ENCODE measurements at regions not wholly inside any gene's neighbourhood (a gene's known extent, or its start where the extent isn't known, plus 50 kb on each side); places are given as distances from the start of the nearest gene placed in this dataset.

- H3K27me3 ChIP-seq (ENCODE audit: insufficient read depth, low read length, poor library complexity, severe bottlenecking), result no peaks in the 10 kb centered on the region
- H3K79me2 ChIP-seq (ENCODE audit: insufficient read depth, low read length), result no peaks in the 10 kb centered on the region
- no peaks in the 10 kb centered on the region for H3K9me3 ChIP-seq (ENCODE audit: insufficient read depth, low read depth, low read length)
- no peaks in the 10 kb centered on the region for H3K9me2 ChIP-seq (replicated peaks; ENCODE audit: low read depth, low read length)
- no peaks in the 10 kb centered on the region for H3F3A ChIP-seq (ENCODE audit: low read depth)
- TF ChIP-seq EZH2phosphoT487 (IDR thresholded peaks at IDR 0.05; ENCODE audit: borderline replicate concordance) (no peak), CTCF (conservative IDR thresholded peaks at IDR 0.05; ENCODE audit: low read length) (no peak; the same call in 1 of the 2 replicates)
- no peak overlapping the region for H2AFZ ChIP-seq (ENCODE audit: low read length)
- H3K4me1 ChIP-seq (ENCODE audit: insufficient read depth, low read length, poor library complexity, severe bottlenecking), result peaks cover 9% of the 10 kb centered on the region
- H3K4me3 ChIP-seq (ENCODE audit: low read length, poor library complexity, severe bottlenecking), result no peak overlapping the region
- no peak overlapping the region for H3K9ac ChIP-seq (ENCODE audit: low read depth, low read length, poor library complexity, severe bottlenecking)
- peaks cover 49% of the 10 kb centered on the region for H3K36me3 ChIP-seq (ENCODE audit: insufficient read depth, low read length)
- H4K20me1 ChIP-seq (ENCODE audit: insufficient read depth, low read length, poor library complexity, severe bottlenecking), result no peaks in the 10 kb centered on the region
- peak overlapping the region; percentile 34 for H3K4me2 ChIP-seq (ENCODE audit: low read depth, low read length, poor library complexity, severe bottlenecking)
These were observed 192.8 kb upstream of the RGS6 start for GRCh38 chr14:71739273-71739990.

GRCh38 chr14:71741241-71741640, 191.0 kb upstream of the RGS6 start:
- H3K4me2 ChIP-seq (ENCODE audit: low read depth, low read length, poor library complexity, severe bottlenecking), result no peak overlapping the region
- H3K79me2 ChIP-seq (ENCODE audit: insufficient read depth, low read length), result no peaks in the 10 kb centered on the region
- no peaks in the 10 kb centered on the region for H3F3A ChIP-seq (ENCODE audit: low read depth)
- no peaks in the 10 kb centered on the region for H4K20me1 ChIP-seq (ENCODE audit: insufficient read depth, low read length, poor library complexity, severe bottlenecking)
- H3K4me3 ChIP-seq (ENCODE audit: low read length, poor library complexity, severe bottlenecking), result no peak overlapping the region
- TF ChIP-seq EZH2phosphoT487 (IDR thresholded peaks at IDR 0.05; ENCODE audit: borderline replicate concordance) (no peak), CTCF (conservative IDR thresholded peaks at IDR 0.05; ENCODE audit: low read length) (no peak)
- no peaks in the 10 kb centered on the region for H3K27me3 ChIP-seq (ENCODE audit: insufficient read depth, low read length, poor library complexity, severe bottlenecking)
- H2AFZ ChIP-seq (ENCODE audit: low read length), result no peak overlapping the region
- no peaks in the 10 kb centered on the region for H3K9me2 ChIP-seq (replicated peaks; ENCODE audit: low read depth, low read length)
- peaks cover 9% of the 10 kb centered on the region for H3K4me1 ChIP-seq (ENCODE audit: insufficient read depth, low read length, poor library complexity, severe bottlenecking)
- no peaks in the 10 kb centered on the region for H3K9me3 ChIP-seq (ENCODE audit: insufficient read depth, low read depth, low read length)
- no peak overlapping the region for H3K9ac ChIP-seq (ENCODE audit: low read depth, low read length, poor library complexity, severe bottlenecking)
- H3K36me3 ChIP-seq (ENCODE audit: insufficient read depth, low read length), result peaks cover 31% of the 10 kb centered on the region

GRCh38 chr14:71742485-71742884, 189.7 kb upstream of the RGS6 start:
- Histone ChIP-seq H3K4me3 (ENCODE audit: low read length, poor library complexity, severe bottlenecking) (no peak overlapping the region), H3K9me3 (ENCODE audit: insufficient read depth, low read depth, low read length) (no peaks in the 10 kb centered on the region), H3K9me2 (replicated peaks; ENCODE audit: low read depth, low read length) (no peaks in the 10 kb centered on the region), H3K4me2 (ENCODE audit: low read depth, low read length, poor library complexity, severe bottlenecking) (no peak overlapping the region), H3K79me2 (ENCODE audit: insufficient read depth, low read length) (no peaks in the 10 kb centered on the region), H3K4me1 (ENCODE audit: insufficient read depth, low read length, poor library complexity, severe bottlenecking) (peaks cover 9% of the 10 kb centered on the region), H3K36me3 (ENCODE audit: insufficient read depth, low read length) (peaks cover 18% of the 10 kb centered on the region), H3F3A (ENCODE audit: low read depth) (no peaks in the 10 kb centered on the region), H3K27me3 (ENCODE audit: insufficient read depth, low read length, poor library complexity, severe bottlenecking) (no peaks in the 10 kb centered on the region), H4K20me1 (ENCODE audit: insufficient read depth, low read length, poor library complexity, severe bottlenecking) (no peaks in the 10 kb centered on the region), H3K9ac (ENCODE audit: low read depth, low read length, poor library complexity, severe bottlenecking) (no peak overlapping the region), H2AFZ (ENCODE audit: low read length) (no peak overlapping the region)
- no peak for TF ChIP-seq CTCF (conservative IDR thresholded peaks at IDR 0.05; ENCODE audit: low read length)
- TF ChIP-seq EZH2phosphoT487 (IDR thresholded peaks at IDR 0.05; ENCODE audit: borderline replicate concordance), result no peak

Measured in Loucy (cell line).